ACHN (cell line): ENCODE measurements at regions not wholly inside any gene's neighbourhood (a gene's known extent, or its start where the extent isn't known, plus 50 kb on each side); places are given as distances from the start of the nearest gene placed in this dataset.
"Not testable (repeated sequence)": the region's sequence is repeated elsewhere in the genome, so short reads cannot be mapped to it uniquely, and the experiment has no call there.

Experiments used
- DNase-seq: peaks from one replicate; pipeline ENCODE4 v3.0.0-alpha.2; 2015
- in situ Hi-C: cut with HindIII; loops from 2 replicates; pipeline ENCODE4 v1.10.0; 2017; ENCODE audit warnings: low sequenced_read_pairs, low pct_ligation_motif_present, low pct_unique_long_range_greater_than_20kb

DNA sequence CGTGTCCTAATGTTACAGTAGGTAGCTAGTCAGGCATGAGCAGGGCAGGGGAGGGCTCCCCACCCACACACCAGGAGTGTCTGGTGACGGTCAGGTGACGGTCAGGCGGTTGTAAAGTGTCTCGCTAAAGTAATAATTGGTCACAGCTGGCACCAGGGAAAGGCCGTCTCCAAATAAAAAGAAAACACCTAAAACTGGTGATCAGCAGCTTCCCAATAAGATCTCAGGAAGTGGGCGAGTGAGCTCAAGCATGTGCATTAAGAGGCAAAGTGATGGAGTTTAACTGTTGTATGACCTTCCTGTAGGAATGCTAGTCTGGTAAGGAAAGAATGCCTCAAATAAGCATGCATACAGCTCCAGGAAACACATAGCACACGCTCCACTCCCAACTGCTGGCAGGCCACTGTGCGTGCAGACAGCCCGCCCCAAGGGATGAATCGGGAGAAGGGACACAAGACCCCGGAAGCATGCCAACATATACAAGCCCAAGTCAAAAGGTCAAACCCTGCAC lies 177.1 kb downstream of the RNF144A start:
- in situ Hi-C loops: no loop called here

GRCh38 chr2:7096726-7097352 lies 179.6 kb downstream of the RNF144A start:
- in situ Hi-C loops: no loop called here

More for the DNA sequence above, 177.1 kb downstream of the RNF144A start:
- no peak for DNase-seq

DNA sequence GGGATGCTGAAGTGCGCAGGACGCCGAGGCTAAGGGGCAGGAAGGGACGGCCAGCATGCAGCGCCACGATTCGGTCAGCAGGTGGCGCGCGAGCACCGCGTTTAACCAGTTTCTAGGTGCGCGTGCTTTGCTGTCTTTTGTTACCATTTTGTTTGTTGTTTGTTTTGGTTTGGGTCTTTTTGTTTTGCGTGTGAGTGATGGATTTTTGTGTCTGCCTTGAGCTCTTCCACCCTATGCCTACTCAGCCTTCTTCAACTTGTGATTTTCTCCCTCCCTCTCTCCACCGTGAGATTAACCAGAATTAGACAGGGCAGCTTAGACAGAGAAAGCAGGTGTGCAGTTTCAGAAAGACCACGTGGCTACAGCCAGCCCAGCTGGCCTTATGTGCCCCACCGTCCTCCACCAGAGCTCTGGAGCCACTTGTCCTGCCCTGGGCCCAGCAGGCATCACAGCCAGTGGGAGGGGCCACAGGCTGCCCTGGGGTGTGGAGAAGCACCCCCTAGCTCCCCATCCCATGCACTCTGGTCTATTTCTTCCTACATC lies 180.2 kb downstream of the RNF144A start:
- DNase-seq: peak; percentile 51
- in situ Hi-C loops: no loop called here

More at GRCh38 chr2:7096726-7097352, 179.6 kb downstream of the RNF144A start:
- no peak for DNase-seq

DNA sequence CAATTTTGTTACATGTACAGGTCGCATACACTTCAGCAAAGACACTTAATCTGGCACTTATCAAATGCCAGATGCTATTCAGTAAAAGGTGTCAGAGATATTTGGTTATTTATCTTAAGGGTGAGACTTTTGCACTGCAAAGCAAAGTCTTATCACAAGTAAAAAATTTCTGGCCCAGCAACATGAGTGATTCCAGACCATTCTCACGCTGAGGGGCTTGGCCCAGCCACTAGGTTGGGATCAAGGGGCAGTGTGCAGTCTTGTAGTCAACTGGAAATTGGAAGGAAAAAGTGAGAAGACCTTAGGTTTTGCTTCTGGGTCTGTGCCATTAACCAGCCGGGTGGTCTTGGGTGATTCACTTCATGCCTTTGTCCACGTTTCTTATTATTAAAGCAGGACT lies 181.6 kb downstream of the RNF144A start:
- in situ Hi-C loops: no loop called here
- DNase-seq: no peak

GRCh38 chr2:7099687-7100086 lies 182.5 kb downstream of the RNF144A start:
- DNase-seq, in situ Hi-C loops: not testable (repeated sequence)

DNA sequence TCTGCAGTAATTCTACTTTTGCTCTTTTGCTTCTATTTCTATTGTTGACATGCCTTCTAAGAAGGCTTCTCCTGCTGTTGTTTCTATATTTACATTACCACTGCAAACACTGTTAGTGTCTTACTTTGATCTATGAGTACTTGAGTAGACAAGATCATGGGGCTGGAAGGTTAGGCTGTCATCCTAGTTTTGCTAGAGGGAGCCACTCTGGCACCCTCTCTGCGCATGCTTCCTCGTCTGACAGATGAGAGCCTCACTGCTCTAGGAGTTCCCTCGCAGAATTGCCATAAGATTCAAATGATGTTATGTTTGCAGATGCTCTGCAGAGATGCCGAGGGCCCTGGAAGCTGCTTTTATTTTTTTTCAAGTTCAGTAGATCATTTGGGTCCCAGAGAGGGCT lies 185.6 kb downstream of the RNF144A start:
- in situ Hi-C loops: no loop called here
- DNase-seq: no peak

- in situ Hi-C loops: no loop called here
- DNase-seq: no peak
These were observed 191.8 kb downstream of the RNF144A start for GRCh38 chr2:7108792-7109532.

GRCh38 chr2:7109533-7109885 lies 192.3 kb downstream of the RNF144A start:
- in situ Hi-C loops: no loop called here
- DNase-seq: no peak

GRCh38 chr2:7111626-7112025 lies 194.4 kb downstream of the RNF144A start:
- in situ Hi-C loops: no loop called here
- peak; percentile 15 for DNase-seq

DNA sequence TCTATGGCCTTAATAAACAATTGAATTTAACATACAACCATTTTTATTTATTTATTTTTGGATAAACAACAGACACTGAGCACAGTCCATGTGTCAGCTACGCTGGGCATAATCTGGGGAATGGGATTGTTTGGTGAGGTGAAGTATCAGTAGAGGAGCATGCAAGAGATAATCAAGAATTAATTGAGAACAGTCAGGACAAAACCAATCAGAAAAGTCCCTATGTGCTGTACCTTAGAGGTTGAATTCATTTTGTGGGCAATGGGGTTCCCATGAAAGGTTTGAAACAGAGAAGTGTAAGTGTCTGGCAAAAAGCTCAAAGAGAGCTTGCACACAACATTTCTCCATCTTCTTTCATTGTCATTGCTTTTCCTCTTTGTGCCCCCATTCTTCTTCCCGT lies 198.2 kb downstream of the RNF144A start:
- in situ Hi-C loops: no loop called here
- DNase-seq: no peak

- in situ Hi-C loops: no loop called here
- no peak for DNase-seq
These were observed 198.7 kb downstream of the RNF144A start for GRCh38 chr2:7115906-7116305.

DNA sequence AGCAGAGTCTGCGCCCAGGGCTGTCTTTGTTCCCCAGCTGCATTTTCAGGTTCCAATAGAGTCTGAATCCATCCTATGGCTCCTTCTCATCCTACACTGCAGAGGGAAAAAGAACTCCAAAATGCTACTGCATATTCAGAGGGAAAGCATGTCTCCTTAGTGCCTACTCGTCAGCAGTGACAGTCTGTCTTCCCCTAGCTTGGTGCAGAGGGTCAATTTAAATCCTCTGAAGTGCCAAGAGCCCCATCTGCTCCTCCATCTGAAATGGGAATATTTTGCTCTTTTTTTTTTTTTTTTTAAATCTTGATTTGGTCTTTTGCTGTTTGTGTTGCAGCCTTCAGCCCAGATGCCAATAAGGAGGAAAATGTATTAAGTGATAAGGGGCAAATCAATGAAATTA lies 199.3 kb downstream of the RNF144A start:
- in situ Hi-C loops: no loop called here
- DNase-seq: no peak

GRCh38 chr2:7117076-7117475 lies 199.9 kb downstream of the RNF144A start:
- in situ Hi-C loops: no loop called here
- no peak for DNase-seq

DNA sequence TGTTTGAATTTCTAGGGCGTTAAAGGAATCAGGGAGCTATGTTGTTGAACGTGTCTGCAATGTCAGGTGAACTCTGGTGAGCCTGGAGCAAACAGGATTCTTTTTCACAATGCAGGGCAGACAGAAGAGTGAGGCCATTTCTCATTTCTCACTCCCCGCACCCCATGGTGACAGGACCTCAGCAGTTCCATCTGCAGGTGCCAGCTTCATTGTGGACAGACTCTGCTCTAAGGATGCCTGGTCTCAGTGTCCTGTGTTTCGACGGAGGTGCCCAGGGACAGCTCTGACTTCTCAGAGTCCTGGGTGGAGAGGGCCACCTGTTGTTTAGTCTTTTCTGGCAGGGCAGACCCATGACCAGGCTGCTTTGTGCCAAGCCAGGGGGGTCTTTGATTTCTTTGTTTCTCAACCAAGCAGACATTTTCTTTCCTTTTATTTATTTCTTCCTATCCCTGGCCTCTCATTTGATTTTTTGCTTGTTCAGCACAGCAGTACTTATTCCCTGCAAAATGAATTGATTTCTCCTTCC lies 201.5 kb downstream of the RNF144A start:
- in situ Hi-C loops: no loop called here
- DNase-seq: no peak

- DNase-seq: peak; percentile 18
- in situ Hi-C loops: no loop called here
These were observed 202.1 kb downstream of the RNF144A start for GRCh38 chr2:7119132-7119835.

GRCh38 chr2:7121851-7122250 lies 204.6 kb downstream of the RNF144A start:
- no peak for DNase-seq
- in situ Hi-C loops: no loop called here

DNA sequence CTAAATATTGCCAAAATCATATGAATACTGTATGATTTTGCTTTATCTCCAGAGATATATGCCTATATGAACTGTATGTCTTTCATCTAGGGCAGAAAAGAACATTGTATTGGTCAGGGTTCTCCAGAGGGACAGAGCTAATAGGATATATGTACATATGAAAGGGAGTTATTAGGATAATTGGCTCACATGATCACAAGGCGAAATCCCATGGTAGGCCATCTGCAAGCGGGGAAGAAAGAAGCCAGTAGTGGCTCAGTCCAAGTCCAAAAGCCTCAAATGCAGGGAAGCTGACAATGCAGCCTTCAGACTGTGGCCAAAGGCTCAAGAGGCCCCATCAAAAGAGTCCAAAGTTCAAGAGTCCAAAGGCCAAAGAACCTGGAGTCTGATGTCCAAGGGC lies 209.9 kb downstream of the RNF144A start:
- in situ Hi-C loops: no loop called here
- no peak for DNase-seq

DNA sequence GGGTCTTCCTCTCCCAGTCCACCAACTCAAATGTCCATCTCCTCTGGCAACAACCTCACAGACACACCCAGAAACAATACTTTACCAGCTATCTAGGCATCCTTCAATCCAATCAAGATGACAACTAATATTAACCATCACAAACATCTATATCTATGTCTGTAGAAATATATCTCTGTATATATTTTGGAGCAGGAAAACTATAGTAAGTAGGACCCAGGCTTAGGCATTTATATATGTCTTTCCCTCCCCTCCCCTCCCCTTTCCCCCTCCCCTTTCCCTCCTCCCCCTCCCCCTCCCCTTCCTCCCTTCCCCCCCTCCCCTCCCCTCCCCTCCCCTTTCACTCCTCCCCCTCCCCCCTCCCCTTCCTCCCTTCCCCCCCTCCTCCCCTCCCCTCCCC lies 210.5 kb downstream of the RNF144A start:
- DNase-seq: no peak
- in situ Hi-C loops: no loop called here

GRCh38 chr2:7131261-7131660 lies 214.0 kb downstream of the RNF144A start:
- in situ Hi-C loops: no loop called here
- DNase-seq: no peak
